BE2C (cell line): ENCODE measurements at regions not wholly inside any gene's neighbourhood (a gene's known extent, or its start where the extent isn't known, plus 50 kb on each side); places are given as distances from the start of the nearest gene placed in this dataset.

Experiments used
- DNase-seq: peaks from one replicate; pipeline ENCODE4 v3.0.0-alpha.2; 2020
- H3K27me3 ChIP-seq: fragments of 250-450 bp; sonication (Bioruptor Pico); 2 replicates; pipeline ENCODE4 v1.5.1; 2020; ENCODE audit warnings: mild to moderate bottlenecking
- H3K36me3 ChIP-seq: fragments of 250-450 bp; sonication (Bioruptor Pico); 2 replicates; pipeline ENCODE4 v1.5.1; 2020; ENCODE audit warnings: mild to moderate bottlenecking
- H3K4me1 ChIP-seq: fragments of 250-450 bp; sonication (Bioruptor Pico); 2 replicates; pipeline ENCODE4 v1.5.1; 2020
- H3K4me3 ChIP-seq: 2 replicates; pipeline ENCODE4 v1.5.1; 2011; ENCODE audit warnings: low read depth, low read length
- H3K9me3 ChIP-seq: fragments of 250-450 bp; sonication (Bioruptor Pico); 2 replicates; pipeline ENCODE4 v1.5.1; 2020
- TF ChIP-seq, protein P1 (sequence below): IDR thresholded peaks from 2 replicates; pipeline ENCODE4 v1.5.1; 2012; ENCODE audit warnings: mild to moderate bottlenecking, low read depth, low read length

DNA sequence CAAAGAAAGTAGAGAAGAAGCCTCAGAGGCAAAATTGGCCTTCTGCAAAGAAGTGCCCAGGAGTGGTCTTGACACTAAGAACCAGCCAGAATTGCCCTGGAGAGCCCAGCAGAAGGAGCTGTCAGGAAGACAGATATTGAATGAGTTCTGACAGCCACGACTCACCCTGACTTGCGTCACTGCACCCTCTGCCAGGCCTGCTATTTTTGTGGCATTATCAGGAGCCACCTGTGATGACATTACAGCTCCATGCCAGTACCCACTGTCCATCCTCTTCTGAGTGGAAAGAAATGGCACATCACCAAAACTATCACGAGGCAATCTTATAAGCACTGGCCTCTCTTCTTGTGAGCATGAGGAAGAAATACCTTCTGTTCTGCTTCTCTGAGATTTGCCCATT lies 67.7 kb downstream of the SMIM20 start:
- Histone ChIP-seq H3K4me3 (no peak overlapping the region), H3K36me3 (no peaks in the 10 kb centered on the region), H3K4me1 (no peaks in the 10 kb centered on the region), H3K9me3 (no peaks in the 10 kb centered on the region), H3K27me3 (no peaks in the 10 kb centered on the region)
- TF ChIP-seq, protein P1, sequence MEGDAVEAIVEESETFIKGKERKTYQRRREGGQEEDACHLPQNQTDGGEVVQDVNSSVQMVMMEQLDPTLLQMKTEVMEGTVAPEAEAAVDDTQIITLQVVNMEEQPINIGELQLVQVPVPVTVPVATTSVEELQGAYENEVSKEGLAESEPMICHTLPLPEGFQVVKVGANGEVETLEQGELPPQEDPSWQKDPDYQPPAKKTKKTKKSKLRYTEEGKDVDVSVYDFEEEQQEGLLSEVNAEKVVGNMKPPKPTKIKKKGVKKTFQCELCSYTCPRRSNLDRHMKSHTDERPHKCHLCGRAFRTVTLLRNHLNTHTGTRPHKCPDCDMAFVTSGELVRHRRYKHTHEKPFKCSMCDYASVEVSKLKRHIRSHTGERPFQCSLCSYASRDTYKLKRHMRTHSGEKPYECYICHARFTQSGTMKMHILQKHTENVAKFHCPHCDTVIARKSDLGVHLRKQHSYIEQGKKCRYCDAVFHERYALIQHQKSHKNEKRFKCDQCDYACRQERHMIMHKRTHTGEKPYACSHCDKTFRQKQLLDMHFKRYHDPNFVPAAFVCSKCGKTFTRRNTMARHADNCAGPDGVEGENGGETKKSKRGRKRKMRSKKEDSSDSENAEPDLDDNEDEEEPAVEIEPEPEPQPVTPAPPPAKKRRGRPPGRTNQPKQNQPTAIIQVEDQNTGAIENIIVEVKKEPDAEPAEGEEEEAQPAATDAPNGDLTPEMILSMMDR: no peak
- DNase-seq: no peak

DNA sequence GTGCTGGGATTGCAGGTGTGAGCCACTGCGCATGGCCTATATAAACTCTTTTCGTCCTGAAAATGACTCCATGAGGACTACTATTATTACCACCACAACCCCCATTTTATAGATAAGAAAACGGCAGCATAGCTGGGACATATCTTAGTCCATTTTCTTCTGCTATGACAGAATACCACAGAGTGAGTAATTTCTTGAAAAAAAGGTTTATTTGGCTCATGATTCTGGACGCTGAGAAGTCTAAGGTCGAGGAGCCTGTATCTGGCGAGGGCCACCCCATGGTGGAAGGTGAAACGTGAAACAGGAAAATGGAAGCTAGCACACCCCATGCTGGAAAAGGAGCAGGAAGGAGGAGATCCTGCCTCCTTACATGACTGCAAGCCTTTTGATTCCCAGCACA lies 68.9 kb downstream of the SMIM20 start:
- DNase-seq: no peak

DNA sequence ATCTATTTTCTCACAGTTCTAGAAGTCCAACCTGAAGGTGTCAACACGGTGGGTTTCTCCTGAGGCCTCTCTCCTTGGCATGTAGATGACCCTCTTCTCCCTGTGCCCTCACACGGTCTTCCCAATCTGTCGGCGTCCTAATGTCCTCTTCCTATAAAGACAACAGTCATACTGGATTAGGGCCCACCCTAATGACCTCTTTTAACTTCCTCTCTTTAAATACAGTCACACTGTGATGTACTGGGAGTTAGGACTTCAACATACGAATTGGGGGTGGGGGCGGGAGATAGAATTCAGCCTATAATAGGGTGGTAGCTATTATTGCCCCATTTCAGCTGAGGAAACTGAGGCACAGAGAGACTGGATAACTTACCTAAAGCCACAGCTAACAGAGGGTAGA lies 70.2 kb downstream of the SMIM20 start:
- no peaks in the 10 kb centered on the region for H3K27me3 ChIP-seq
- H3K4me3 ChIP-seq: no peak overlapping the region
- no peaks in the 10 kb centered on the region for H3K9me3 ChIP-seq
- H3K4me1 ChIP-seq: no peaks in the 10 kb centered on the region
- no peak for DNase-seq
- no peaks in the 10 kb centered on the region for H3K36me3 ChIP-seq
- TF ChIP-seq, protein P1: no peak

More for the DNA sequence above, 68.9 kb downstream of the SMIM20 start:
- no peaks in the 10 kb centered on the region for H3K27me3 ChIP-seq
- H3K9me3 ChIP-seq: no peaks in the 10 kb centered on the region
- no peak overlapping the region for H3K4me3 ChIP-seq
- H3K36me3 ChIP-seq: no peaks in the 10 kb centered on the region
- no peaks in the 10 kb centered on the region for H3K4me1 ChIP-seq
- TF ChIP-seq, protein P1: no peak

DNA sequence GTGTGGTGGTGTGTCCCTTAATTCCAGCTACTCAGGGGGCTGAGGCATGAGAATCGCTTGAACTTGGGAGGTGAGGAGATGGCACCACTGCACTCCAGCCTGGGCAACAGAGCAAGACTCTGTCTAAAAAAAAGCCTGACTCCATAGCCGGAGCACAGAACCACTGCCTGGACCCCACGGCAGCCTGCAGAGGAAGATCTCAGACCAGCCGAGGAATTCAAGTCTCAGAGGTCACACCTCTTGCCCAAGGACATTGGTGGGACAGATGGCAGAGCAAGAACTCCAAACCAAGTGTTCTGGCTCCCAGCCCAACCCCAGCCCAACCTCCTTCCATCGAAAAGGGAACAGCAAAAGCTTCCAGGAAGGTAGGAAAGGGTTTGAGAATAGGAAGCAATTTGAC lies 70.8 kb downstream of the SMIM20 start:
- Histone ChIP-seq H3K27me3 (no peaks in the 10 kb centered on the region), H3K36me3 (no peaks in the 10 kb centered on the region), H3K4me1 (no peaks in the 10 kb centered on the region), H3K4me3 (no peak overlapping the region), H3K9me3 (no peaks in the 10 kb centered on the region)
- DNase-seq: no peak
- TF ChIP-seq, protein P1: no peak

DNA sequence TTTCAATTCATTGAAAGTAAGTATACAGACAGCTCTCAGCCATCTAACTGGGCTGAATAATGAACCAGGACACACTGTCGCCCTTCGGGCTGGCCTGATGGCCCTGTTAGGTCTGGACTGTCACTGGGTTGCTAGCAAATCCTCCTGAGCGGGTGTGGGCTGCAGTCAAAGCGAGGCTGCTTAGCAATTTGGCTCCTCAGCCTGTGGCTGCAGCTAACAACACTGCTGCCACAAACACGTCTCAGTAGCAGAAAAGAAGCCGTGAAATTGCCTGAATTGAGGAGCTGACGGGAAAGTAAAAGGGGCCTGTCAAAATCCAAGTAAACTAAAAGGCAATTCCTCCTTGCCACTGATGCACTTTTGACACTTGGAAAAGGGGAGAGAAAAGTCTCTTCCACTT lies 72.8 kb downstream of the SMIM20 start:
- H3K36me3 ChIP-seq: no peaks in the 10 kb centered on the region
- TF ChIP-seq, protein P1: no peak
- no peaks in the 10 kb centered on the region for H3K27me3 ChIP-seq
- H3K4me3 ChIP-seq: no peak overlapping the region
- no peak for DNase-seq
- H3K9me3 ChIP-seq: no peaks in the 10 kb centered on the region
- H3K4me1 ChIP-seq: no peaks in the 10 kb centered on the region

DNA sequence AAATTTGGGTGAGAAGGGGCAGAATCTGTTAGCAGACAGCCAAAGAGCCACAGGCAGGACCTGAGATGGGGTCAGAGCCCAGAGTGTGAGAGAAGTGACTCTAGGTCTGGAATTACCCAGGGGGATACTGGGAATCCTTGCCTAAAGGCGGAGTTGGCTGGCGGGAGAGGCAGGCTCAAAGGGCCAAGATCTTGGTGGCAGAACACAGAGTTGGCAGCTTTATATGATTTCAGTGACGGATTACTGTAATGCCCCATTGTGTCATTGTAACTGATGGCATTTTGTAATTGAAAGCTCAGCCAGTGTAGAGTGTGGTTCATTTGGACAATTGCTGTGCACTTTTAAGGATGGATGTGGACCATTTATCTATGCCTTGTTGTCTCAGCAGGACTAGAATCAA lies 77.3 kb downstream of the SMIM20 start:
- no peak for DNase-seq
- no peaks in the 10 kb centered on the region for H3K27me3 ChIP-seq

More for the DNA sequence above, 77.3 kb downstream of the SMIM20 start:
- Histone ChIP-seq H3K4me3 (no peak overlapping the region), H3K36me3 (no peaks in the 10 kb centered on the region), H3K4me1 (no peaks in the 10 kb centered on the region), H3K9me3 (no peaks in the 10 kb centered on the region; the same call in 1 of the 2 replicates)
- TF ChIP-seq, protein P1: no peak
